ENCODE measurements at regions not wholly inside any gene's neighbourhood (a gene's known extent, or its start where the extent isn't known, plus 50 kb on each side); places are given as distances from the start of the nearest gene placed in this dataset.

DNA sequence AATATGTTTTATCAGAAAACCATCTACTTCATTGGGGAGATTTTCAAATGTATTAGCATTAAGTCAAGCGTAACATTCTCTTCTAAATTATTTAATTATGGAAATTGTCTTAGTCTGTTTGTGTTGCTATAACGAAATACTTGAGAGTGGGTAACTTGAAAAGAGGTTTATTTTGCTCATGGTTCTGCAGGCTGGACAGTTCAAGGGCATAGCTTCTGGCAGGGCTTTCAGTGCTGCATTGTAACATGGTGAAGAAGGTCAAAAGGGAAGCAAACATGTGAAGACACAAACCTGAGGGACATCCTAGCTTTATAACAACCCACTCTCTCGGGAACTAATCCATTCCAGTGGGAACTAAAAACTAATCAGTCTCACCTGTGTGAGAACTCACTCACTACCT is 84.3 kb upstream of the TMPO start:
- H3K4me3 ChIP-seq (ENCODE audit: low read depth, low read length) = no peak overlapping the region
- TF ChIP-seq CTCF (IDR thresholded peaks at IDR 0.05; ENCODE audit: borderline replicate concordance, insufficient read depth, low read depth, low read length) = no peak

GRCh38 chr12:98437166-98437565 is 78.2 kb upstream of the TMPO start:
- no peak for TF ChIP-seq CTCF (IDR thresholded peaks at IDR 0.05; ENCODE audit: borderline replicate concordance, insufficient read depth, low read depth, low read length)
- no peak overlapping the region for H3K4me3 ChIP-seq (ENCODE audit: low read depth, low read length)

- no peak overlapping the region for H3K4me3 ChIP-seq (ENCODE audit: low read depth, low read length)
- TF ChIP-seq CTCF (IDR thresholded peaks at IDR 0.05; ENCODE audit: borderline replicate concordance, insufficient read depth, low read depth, low read length) = no peak
These were observed 77.4 kb upstream of the TMPO start for GRCh38 chr12:98437806-98438595.

DNA sequence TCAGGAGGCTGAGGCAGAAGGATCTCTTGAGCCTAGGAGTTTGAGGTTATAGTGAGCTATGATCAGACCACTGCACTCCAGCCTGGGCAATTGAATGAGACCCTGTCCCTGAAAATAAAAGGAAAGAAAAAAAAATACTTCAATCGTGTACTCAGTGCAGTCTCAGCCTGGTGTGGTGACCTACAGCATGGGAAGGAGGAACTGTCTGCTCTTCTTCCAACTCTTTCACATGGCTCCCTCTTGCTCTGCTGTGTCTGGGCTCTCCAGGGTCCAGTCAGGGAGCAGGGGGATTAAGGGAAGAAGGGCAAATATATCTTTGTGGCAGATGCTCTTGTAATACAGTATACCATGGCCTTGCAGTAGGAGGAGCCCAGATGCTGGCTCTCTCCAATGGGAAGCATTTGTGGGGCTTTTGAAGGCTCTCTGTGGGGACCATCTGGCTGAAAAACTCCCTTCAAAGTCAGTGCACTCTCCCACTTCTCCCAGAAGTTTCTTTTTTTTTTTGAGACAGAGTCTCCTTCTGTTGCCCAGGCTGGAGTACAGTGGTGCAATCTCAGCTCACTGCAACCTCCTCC is 76.6 kb upstream of the TMPO start:
- TF ChIP-seq CTCF (IDR thresholded peaks at IDR 0.05; ENCODE audit: borderline replicate concordance, insufficient read depth, low read depth, low read length) = no peak
- H3K4me3 ChIP-seq (ENCODE audit: low read depth, low read length) = no peak overlapping the region

DNA sequence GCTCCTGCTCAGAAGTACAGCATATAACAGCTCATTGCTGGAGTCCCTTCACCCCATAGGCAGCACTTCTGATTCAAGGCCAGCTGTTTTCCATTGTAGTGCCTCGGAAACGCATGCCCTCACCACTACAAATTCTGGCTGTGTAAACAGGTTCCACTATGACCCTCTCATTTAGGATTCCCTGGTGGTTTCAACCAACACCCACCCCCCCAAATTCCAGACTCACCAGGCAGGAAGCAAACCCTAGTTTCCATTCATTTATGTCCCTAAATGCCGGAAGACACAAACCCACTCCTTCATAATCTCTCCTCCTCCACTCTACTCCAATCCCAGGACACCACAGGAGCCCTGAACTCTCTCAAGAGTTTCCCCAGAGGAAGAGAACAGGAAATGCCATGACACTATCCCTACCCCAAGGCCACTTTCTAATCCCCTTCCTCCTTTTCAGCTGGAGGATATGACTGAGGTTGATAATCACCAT is 75.9 kb upstream of the TMPO start:
- no peak for TF ChIP-seq CTCF (IDR thresholded peaks at IDR 0.05; ENCODE audit: borderline replicate concordance, insufficient read depth, low read depth, low read length)
- no peak overlapping the region for H3K4me3 ChIP-seq (ENCODE audit: low read depth, low read length)

DNA sequence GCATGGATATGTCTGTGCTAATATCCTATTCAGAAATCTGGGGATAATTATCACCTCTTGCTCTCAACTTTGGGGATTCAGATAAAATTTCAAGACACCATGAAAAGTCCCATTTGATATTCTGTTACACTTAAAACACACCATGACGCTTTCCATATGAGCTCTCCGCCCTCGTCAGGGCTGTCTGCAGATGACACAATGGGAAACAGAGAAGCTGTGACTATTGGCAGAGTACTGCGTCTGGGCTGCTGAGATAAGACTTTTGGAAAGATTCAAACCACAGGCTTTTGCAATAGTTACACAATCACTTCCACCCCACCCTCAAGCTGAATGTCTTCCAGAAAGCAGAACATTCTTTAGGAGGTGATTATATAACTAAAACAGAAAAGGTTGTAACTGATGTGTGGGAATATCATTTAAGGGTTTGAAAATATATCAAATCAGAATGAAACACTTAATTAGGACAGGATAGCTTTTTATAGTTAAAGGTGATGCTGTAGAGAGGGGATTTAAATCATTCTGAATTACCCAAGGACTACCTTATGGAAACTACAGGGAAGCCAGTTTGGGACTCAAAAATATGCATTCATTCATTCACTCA is 75.3 kb upstream of the TMPO start:
- H3K4me3 ChIP-seq (ENCODE audit: low read depth, low read length) = no peak overlapping the region
- TF ChIP-seq CTCF (IDR thresholded peaks at IDR 0.05; ENCODE audit: borderline replicate concordance, insufficient read depth, low read depth, low read length) = no peak

Measured in GM12875 (cell line).